Suprapubic skin (tissue), 3 donors: ENCODE measurements at regions not wholly inside any gene's neighbourhood (a gene's known extent, or its start where the extent isn't known, plus 50 kb on each side); places are given as distances from the start of the nearest gene placed in this dataset.
"Not testable (repeated sequence)": the region's sequence is repeated elsewhere in the genome, so short reads cannot be mapped to it uniquely, and the experiment has no call there.

ENCODE experiments used
- CTCF ChIP-seq, 2 donors: fragments of 200-600 bp in 1 of 2; fragments of 450-650 bp in 1 of 2; sonication (generic) in 1 of 2; IDR thresholded peaks; one replicate each; pipeline ENCODE4 v1.5.1; 2016 to 2019; ENCODE audit warnings: antibody characterized with exemption in 2 of 2, mild to moderate bottlenecking in 1 of 2, moderate library complexity in 1 of 2
- POLR2A ChIP-seq, 2 donors: fragments of 450-650 bp; IDR thresholded peaks; one replicate each; pipeline ENCODE4 v1.6.1; 2017; ENCODE audit warnings: antibody characterized with exemption in 2 of 2, mild to moderate bottlenecking in 2 of 2, moderate library complexity in 2 of 2

GRCh38 chr12:9417947-9418668 lies 189.6 kb downstream of the KLRB1 start:
- not testable (repeated sequence) for TF ChIP-seq POLR2A, CTCF (IDR thresholded peaks at IDR 0.05)
